K562 (cell line): ENCODE measurements at regions not wholly inside any gene's neighbourhood (a gene's known extent, or its start where the extent isn't known, plus 50 kb on each side); places are given as distances from the start of the nearest gene placed in this dataset.

Experiments used
- ATAC-seq: fragments of 200-7000 bp; cut with Tn5 transposase; 3 replicates; pipeline ENCODE4 v1.9.1; 2020; ENCODE audit warnings: moderate library complexity
- BruUV-seq: library from RNA; stranded (reverse); fragments of 400-500 nt; replicated peaks from 2 replicates; lab custom pipeline; 2021; lab: Mats Ljungman, UMichigan
- CTCF ChIA-PET: fragments of 300-600 bp; formaldehyde crosslinking; extraction: SDS; loops from one replicate; lab custom pipeline; 2021; ENCODE audit warnings: low intra/inter-chr PET ratio; lab: Yijun Ruan, JAX
- POLR2A ChIA-PET: fragments of 300-600, 350-650 bp; sonication (Branson Sonifier 250); formaldehyde crosslinking; extraction: SDS; loops from one replicate; lab custom pipeline; 2021; ENCODE audit warnings: antibody characterized with exemption, inconsistent platforms; lab: Yijun Ruan, JAX
- DNase-seq, 4 experiments: peaks; one replicate each; pipeline versions ENCODE4 v3.0.0 to v3.0.0-alpha.2; 2011 to 2018; ENCODE audit warnings: low spot score in 3 of 4, mixed read lengths in 3 of 4; ENCODE audit errors: extremely low read depth in 1 of 4
- FAIRE-seq: peaks from 2 replicates; lab custom pipeline; 2011; peaks lifted over from hg19 to GRCh38; lab: Jason Lieb, UNC
- H2AFZ ChIP-seq: 2 replicates; pipeline ENCODE4 v1.6.0; 2011; ENCODE audit warnings: low read depth, low read length, control low read depth, inconsistent platforms
- H3K27ac ChIP-seq: fragments of 200-600 bp; 3 replicates; pipeline ENCODE4 v1.8.0; 2011; ENCODE audit warnings: low read depth, mild to moderate bottlenecking, control low read depth, inconsistent platforms, low read length, moderate library complexity, mixed read lengths; ENCODE audit errors: extremely low read depth
- H3K27me3 ChIP-seq, 2 experiments: fragments of 300-600 bp in 1 of 2; 2 replicates in 1 of 2; 3 replicates in 1 of 2; pipeline versions ENCODE4 v1.6.0 to v1.8.0; 2011; ENCODE audit warnings: inconsistent platforms in 2 of 2, low read length in 2 of 2, mild to moderate bottlenecking in 1 of 2, mixed read lengths in 1 of 2, moderate library complexity in 1 of 2; ENCODE audit not compliant: control insufficient read depth in 2 of 2, insufficient read depth in 2 of 2
- H3K36me3 ChIP-seq: fragments of 300-600 bp; 3 replicates; pipeline ENCODE4 v1.8.0; 2011; ENCODE audit warnings: mild to moderate bottlenecking, low read length, inconsistent platforms; ENCODE audit not compliant: control insufficient read depth, insufficient read depth
- H3K4me1 ChIP-seq, 2 experiments: fragments of 200-600 bp in 1 of 2; replicated peaks in 1 of 2; 2 replicates in 1 of 2; 3 replicates in 1 of 2; pipeline versions ENCODE4 v1.5.1 to v1.8.0; 2011; ENCODE audit warnings: inconsistent platforms in 2 of 2, low read length in 2 of 2, mild to moderate bottlenecking in 1 of 2, mixed read lengths in 1 of 2, moderate library complexity in 1 of 2; ENCODE audit not compliant: control insufficient read depth in 2 of 2, insufficient read depth in 2 of 2
- H3K4me2 ChIP-seq: 2 replicates; pipeline ENCODE4 v1.6.1; 2011; ENCODE audit warnings: low read length, control low read depth, inconsistent platforms, mixed read lengths; ENCODE audit not compliant: insufficient read depth
- H3K4me3 ChIP-seq: fragments of 200-600 bp; sonication (generic), shearing (Covaris generic); 2 replicates; pipeline ENCODE4 v1.5.1; 2016; ENCODE audit warnings: control low read depth, inconsistent platforms
- H3K79me2 ChIP-seq: fragments of 200-600 bp; 3 replicates; pipeline ENCODE4 v1.8.0; 2011; ENCODE audit warnings: low read length, inconsistent platforms; ENCODE audit not compliant: control insufficient read depth, insufficient read depth
- H3K9ac ChIP-seq, 2 experiments: 2 replicates each; pipeline versions ENCODE4 v1.6.0 to v1.6.1; 2011; ENCODE audit warnings: low read depth in 2 of 2, low read length in 2 of 2, control low read depth in 1 of 2, inconsistent platforms in 1 of 2, mild to moderate bottlenecking in 1 of 2, mixed read lengths in 1 of 2; ENCODE audit not compliant: insufficient read depth in 1 of 2
- H3K9me1 ChIP-seq: one replicate; pipeline ENCODE4 v1.6.0; 2011; ENCODE audit warnings: inconsistent platforms, mild to moderate bottlenecking, low read length, moderate library complexity; ENCODE audit not compliant: control insufficient read depth, insufficient read depth
- H3K9me3 ChIP-seq: replicated peaks from 2 replicates; pipeline ENCODE4 v1.5.1; 2011; ENCODE audit warnings: low read depth, low read length, inconsistent platforms; ENCODE audit not compliant: control insufficient read depth, insufficient read depth
- H4K20me1 ChIP-seq: replicated peaks from 2 replicates; pipeline ENCODE4 v1.6.1; 2011; ENCODE audit warnings: low read length, inconsistent platforms, mixed read lengths; ENCODE audit not compliant: control insufficient read depth, insufficient read depth
- ETS2 ChIP-seq: IDR thresholded peaks from 2 replicates; pipeline ENCODE4 v1.6.1; 2016; ENCODE audit warnings: borderline replicate concordance, missing genetic modification characterization, mild to moderate bottlenecking, moderate library complexity, missing compliant biosample characterization; ENCODE audit not compliant: poor library complexity, severe bottlenecking
- GTF2F1 ChIP-seq: IDR thresholded peaks from 2 replicates; pipeline ENCODE4 v1.6.1; 2011; ENCODE audit warnings: low read depth, low read length, improper control_type of control experiment
- MAFG ChIP-seq: fragments of 450-650 bp; conservative IDR thresholded peaks from 2 replicates; pipeline ENCODE4 v1.6.1; 2016; ENCODE audit warnings: missing genetic modification characterization, missing compliant biosample characterization
- MECOM ChIP-seq: fragments of 250-450 bp; sonication (Bioruptor Pico); IDR thresholded peaks from 2 replicates; pipeline ENCODE4 v1.8.0; 2022; ENCODE audit warnings: inconsistent platforms
- SREBF1 ChIP-seq: fragments of 150-350 bp; IDR thresholded peaks from 2 replicates; pipeline ENCODE4 v1.6.1; 2014; ENCODE audit warnings: antibody characterized with exemption, low read depth, low read length, borderline replicate concordance
- ZFP1 ChIP-seq: fragments of 450-650 bp; formaldehyde crosslinking; IDR thresholded peaks from 2 replicates; pipeline ENCODE4 v1.4.0; 2020; ENCODE audit warnings: mild to moderate bottlenecking, mixed read lengths
- WGBS: fragments of 100-300 bp; shearing (Covaris generic); methylation state at CpG from one replicate; pipeline ENCODE4 v1.1.6; 2016; ENCODE audit warnings: low coverage, mixed read lengths; ENCODE audit not compliant: insufficient coverage; ENCODE audit errors: missing lambda C conversion rate; 5-methylcytosine and 5-hydroxymethylcytosine counted together
- in situ Hi-C: fragments of 300-500 bp; cut with MboI; formaldehyde crosslinking; loops from 4 replicates; pipeline ENCODE4 v1.15.0; 2018; ENCODE audit warnings: inconsistent platforms, mixed read lengths
- intact Hi-C: fragments of 100-400 bp; cut with micrococcal nuclease; formaldehyde crosslinking; loops from 2 replicates; pipeline ENCODE4 v1.14.2; 2022
- TF ChIP-seq, protein P1 (sequence below), 2 experiments: fragments of 450-650 bp; formaldehyde crosslinking in 1 of 2; IDR thresholded peaks; 2 replicates each; pipeline versions ENCODE4 v1.4.0 to v1.6.1; 2014 to 2020; ENCODE audit warnings: mild to moderate bottlenecking in 2 of 2, borderline replicate concordance in 1 of 2, low read depth in 1 of 2
- TF ChIP-seq, protein P2 (sequence below): IDR thresholded peaks from 2 replicates; pipeline ENCODE4 v1.6.1; 2014; ENCODE audit warnings: antibody characterized with exemption
- TF ChIP-seq, protein P3 (sequence below): fragments of 450-650 bp; IDR thresholded peaks from 2 replicates; pipeline ENCODE4 v1.6.1; 2017; ENCODE audit warnings: mild to moderate bottlenecking, moderate library complexity

DNA sequence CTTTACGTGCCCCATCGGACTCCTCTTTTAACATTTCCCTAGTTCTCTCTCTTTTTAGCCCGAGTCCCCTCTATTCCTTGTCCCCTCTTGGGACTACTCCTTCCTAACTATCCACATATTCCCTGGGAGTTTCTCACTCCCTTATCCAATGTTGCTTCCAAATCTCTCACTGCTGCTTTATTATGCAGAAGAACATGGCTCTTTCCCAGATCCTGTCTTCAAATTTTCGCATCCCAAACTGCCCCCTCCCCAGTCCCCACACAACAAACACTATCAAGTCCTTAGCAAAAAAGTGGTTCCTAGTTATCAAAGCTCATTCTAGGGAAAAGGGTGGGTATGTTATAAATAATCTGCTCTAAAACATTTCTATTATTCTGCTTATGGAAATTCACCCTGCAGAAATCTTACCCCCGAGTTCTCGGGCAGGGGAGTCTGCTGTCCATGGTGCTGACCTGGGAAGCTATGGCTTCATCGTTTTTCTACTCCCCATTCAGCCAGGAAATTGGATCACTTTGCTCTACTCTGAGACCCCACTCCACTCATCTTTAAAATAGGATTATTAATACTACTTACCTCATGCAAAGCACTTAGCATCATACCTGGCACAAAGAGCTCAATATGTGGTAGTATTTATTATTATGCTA, 393.5 kb downstream of the BUD13 start (continued):
- TF ChIP-seq, protein P1, sequence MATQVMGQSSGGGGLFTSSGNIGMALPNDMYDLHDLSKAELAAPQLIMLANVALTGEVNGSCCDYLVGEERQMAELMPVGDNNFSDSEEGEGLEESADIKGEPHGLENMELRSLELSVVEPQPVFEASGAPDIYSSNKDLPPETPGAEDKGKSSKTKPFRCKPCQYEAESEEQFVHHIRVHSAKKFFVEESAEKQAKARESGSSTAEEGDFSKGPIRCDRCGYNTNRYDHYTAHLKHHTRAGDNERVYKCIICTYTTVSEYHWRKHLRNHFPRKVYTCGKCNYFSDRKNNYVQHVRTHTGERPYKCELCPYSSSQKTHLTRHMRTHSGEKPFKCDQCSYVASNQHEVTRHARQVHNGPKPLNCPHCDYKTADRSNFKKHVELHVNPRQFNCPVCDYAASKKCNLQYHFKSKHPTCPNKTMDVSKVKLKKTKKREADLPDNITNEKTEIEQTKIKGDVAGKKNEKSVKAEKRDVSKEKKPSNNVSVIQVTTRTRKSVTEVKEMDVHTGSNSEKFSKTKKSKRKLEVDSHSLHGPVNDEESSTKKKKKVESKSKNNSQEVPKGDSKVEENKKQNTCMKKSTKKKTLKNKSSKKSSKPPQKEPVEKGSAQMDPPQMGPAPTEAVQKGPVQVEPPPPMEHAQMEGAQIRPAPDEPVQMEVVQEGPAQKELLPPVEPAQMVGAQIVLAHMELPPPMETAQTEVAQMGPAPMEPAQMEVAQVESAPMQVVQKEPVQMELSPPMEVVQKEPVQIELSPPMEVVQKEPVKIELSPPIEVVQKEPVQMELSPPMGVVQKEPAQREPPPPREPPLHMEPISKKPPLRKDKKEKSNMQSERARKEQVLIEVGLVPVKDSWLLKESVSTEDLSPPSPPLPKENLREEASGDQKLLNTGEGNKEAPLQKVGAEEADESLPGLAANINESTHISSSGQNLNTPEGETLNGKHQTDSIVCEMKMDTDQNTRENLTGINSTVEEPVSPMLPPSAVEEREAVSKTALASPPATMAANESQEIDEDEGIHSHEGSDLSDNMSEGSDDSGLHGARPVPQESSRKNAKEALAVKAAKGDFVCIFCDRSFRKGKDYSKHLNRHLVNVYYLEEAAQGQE (IDR thresholded peaks at IDR 0.05; ENCODE audit: borderline replicate concordance), result peak; percentile 98
- TF ChIP-seq, protein P1 (CRISPR knock-in tag; IDR thresholded peaks at IDR 0.05; ENCODE audit: low read depth), result peak; percentile 92

DNA sequence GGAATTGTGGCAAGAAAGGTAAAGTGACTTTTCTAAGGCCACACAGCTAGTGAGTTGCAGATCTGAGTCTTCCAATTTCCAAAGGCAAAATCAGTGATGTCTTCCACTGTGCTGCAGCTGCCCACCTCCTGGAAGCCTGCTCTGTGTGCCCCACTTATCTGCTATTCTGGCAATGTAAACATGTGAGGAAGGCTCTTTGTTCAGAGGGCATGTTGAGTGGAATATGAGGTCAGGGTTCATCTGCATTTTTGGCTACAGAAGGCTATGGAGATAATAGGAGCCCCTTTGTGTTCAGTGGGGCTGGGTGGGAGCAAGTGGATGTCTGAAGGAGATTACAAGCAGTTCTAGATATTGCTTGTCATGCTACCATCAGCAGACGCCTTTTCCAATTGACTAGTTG, 396.2 kb downstream of the BUD13 start:
- POLR2A ChIA-PET, result no interaction called here

More for the DNA sequence above, 396.2 kb downstream of the BUD13 start:
- WGBS, result 6% methylated on average over 1 of the region's 1 CpG
- Histone ChIP-seq H3K4me1 (no peaks in the 10 kb centered on the region), H3K4me2 (no peak overlapping the region), H3K27ac (no peak overlapping the region), H3K79me2 (no peaks in the 10 kb centered on the region), H2AFZ (no peak overlapping the region), H3K27me3 (no peaks in the 10 kb centered on the region), H3K9me1 (no peaks in the 10 kb centered on the region), H4K20me1 (no peaks in the 10 kb centered on the region; the same call in 1 of the 2 replicates), H3K9ac (no peak overlapping the region), H3K9me3 (no peaks in the 10 kb centered on the region), H3K4me3 (no peak overlapping the region), H3K36me3 (no peaks in the 10 kb centered on the region)
- TF ChIP-seq, protein P2, sequence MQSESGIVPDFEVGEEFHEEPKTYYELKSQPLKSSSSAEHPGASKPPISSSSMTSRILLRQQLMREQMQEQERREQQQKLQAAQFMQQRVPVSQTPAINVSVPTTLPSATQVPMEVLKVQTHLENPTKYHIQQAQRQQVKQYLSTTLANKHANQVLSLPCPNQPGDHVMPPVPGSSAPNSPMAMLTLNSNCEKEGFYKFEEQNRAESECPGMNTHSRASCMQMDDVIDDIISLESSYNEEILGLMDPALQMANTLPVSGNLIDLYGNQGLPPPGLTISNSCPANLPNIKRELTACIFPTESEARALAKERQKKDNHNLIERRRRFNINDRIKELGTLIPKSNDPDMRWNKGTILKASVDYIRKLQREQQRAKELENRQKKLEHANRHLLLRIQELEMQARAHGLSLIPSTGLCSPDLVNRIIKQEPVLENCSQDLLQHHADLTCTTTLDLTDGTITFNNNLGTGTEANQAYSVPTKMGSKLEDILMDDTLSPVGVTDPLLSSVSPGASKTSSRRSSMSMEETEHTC, result no peak
- TF ChIP-seq SREBF1 (no peak), MAFG (tag) (no peak), ZFP1 (CRISPR knock-in tag) (no peak), MECOM (no peak), ETS2 (no peak), GTF2F1 (no peak)
- TF ChIP-seq, protein P3, sequence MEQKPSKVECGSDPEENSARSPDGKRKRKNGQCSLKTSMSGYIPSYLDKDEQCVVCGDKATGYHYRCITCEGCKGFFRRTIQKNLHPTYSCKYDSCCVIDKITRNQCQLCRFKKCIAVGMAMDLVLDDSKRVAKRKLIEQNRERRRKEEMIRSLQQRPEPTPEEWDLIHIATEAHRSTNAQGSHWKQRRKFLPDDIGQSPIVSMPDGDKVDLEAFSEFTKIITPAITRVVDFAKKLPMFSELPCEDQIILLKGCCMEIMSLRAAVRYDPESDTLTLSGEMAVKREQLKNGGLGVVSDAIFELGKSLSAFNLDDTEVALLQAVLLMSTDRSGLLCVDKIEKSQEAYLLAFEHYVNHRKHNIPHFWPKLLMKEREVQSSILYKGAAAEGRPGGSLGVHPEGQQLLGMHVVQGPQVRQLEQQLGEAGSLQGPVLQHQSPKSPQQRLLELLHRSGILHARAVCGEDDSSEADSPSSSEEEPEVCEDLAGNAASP, result no peak
- CTCF ChIA-PET, result no interaction called here
- in situ Hi-C loops (no loop called here), intact Hi-C loops (no loop called here)
- ATAC-seq (no peak), DNase-seq (no peak), FAIRE-seq (no peak)
- BruUV-seq, result no TSS peak
